Endodermal cell (in vitro differentiated cells): ENCODE measurements at regions not wholly inside any gene's neighbourhood (a gene's known extent, or its start where the extent isn't known, plus 50 kb on each side); places are given as distances from the start of the nearest gene placed in this dataset.

Experiments
- DNase-seq: peaks from one replicate; pipeline ENCODE4 v3.0.0-alpha.2; 2017
- H3K27ac ChIP-seq: 2 replicates; pipeline ENCODE4 v1.5.1; 2013; ENCODE audit warnings: mild to moderate bottlenecking, low read depth, low read length, moderate library complexity
- H3K27me3 ChIP-seq: 2 replicates; pipeline ENCODE4 v1.6.1; 2013; ENCODE audit warnings: mild to moderate bottlenecking, low read length, moderate library complexity; ENCODE audit not compliant: insufficient read depth, control insufficient read depth, poor library complexity, severe bottlenecking
- H3K36me3 ChIP-seq: 2 replicates; pipeline ENCODE4 v1.7.0; 2013; ENCODE audit warnings: mild to moderate bottlenecking, low read length, moderate library complexity; ENCODE audit not compliant: control insufficient read depth, insufficient read depth
- H3K4me1 ChIP-seq: one replicate; pipeline ENCODE4 v1.7.0; 2013; ENCODE audit warnings: low read length; ENCODE audit not compliant: control insufficient read depth, insufficient read depth
- H3K4me3 ChIP-seq: 2 replicates; pipeline ENCODE4 v1.5.1; 2013; ENCODE audit warnings: mild to moderate bottlenecking, low read length, moderate library complexity
- H3K9ac ChIP-seq: 2 replicates; pipeline ENCODE4 v1.6.1; 2013; ENCODE audit warnings: mild to moderate bottlenecking, low read length, moderate library complexity; ENCODE audit not compliant: poor library complexity, severe bottlenecking; ENCODE audit errors: extremely low read depth
- H3K9me3 ChIP-seq: 2 replicates; pipeline ENCODE4 v1.6.1; 2013; ENCODE audit warnings: mild to moderate bottlenecking, low read length, moderate library complexity; ENCODE audit not compliant: control insufficient read depth
- H3K27ac Mint-ChIP-seq: 2 replicates; pipeline ENCODE4 v1.8.0; 2020; ENCODE audit warnings: mixed read lengths
- H3K27me3 Mint-ChIP-seq: 2 replicates; pipeline ENCODE4 v1.8.0; 2021; ENCODE audit warnings: mild to moderate bottlenecking, mixed read lengths; ENCODE audit not compliant: insufficient read depth
- H3K36me3 Mint-ChIP-seq: 2 replicates; pipeline ENCODE4 v1.8.0; 2020; ENCODE audit warnings: low read depth, mixed read lengths
- H3K4me1 Mint-ChIP-seq: 2 replicates; pipeline ENCODE4 v1.8.0; 2020; ENCODE audit warnings: mixed read lengths
- H3K4me3 Mint-ChIP-seq: 2 replicates; pipeline ENCODE4 v1.8.0; 2020; ENCODE audit warnings: mild to moderate bottlenecking, moderate library complexity, mixed read lengths
- H3K9me3 Mint-ChIP-seq: 2 replicates; pipeline ENCODE4 v1.8.0; 2020; ENCODE audit warnings: mild to moderate bottlenecking, mixed read lengths
- CTCF ChIP-seq: fragments of 200-600 bp; sonication (generic); conservative IDR thresholded peaks from 2 replicates; pipeline ENCODE4 v1.5.0; 2021; ENCODE audit warnings: antibody characterized with exemption, mild to moderate bottlenecking
- WGBS, 2 experiments: methylation state at CpG; one replicate each; pipeline versions ENCODE4 v1.1.5 to v1.1.7; 2013; ENCODE audit warnings: missing lambda C conversion rate in 2 of 2, mixed read lengths in 1 of 2; ENCODE audit not compliant: insufficient coverage in 1 of 2, insufficient read length in 1 of 2; 5-methylcytosine and 5-hydroxymethylcytosine counted together

GRCh38 chr16:79500866-79501265 lies 99.7 kb downstream of the MAF start:
- WGBS, 2 experiments = 91 to 100% methylated on average over 2 of the region's 2 CpGs

GRCh38 chr16:79500286-79500685 lies 100.3 kb downstream of the MAF start:
- H3K36me3 ChIP-seq = no peaks in the 10 kb centered on the region
- Mint-ChIP-seq H3K9me3 (peaks cover 14% of the 10 kb centered on the region), H3K36me3 (no peaks in the 10 kb centered on the region), H3K4me3 (no peak overlapping the region), H3K27ac (no peak overlapping the region), H3K27me3 (peaks cover 4% of the 10 kb centered on the region), H3K4me1 (no peaks in the 10 kb centered on the region)
- no peaks in the 10 kb centered on the region for H3K9me3 ChIP-seq
- no peak overlapping the region for H3K4me3 ChIP-seq
- 92 to 94% methylated on average over 2 of the region's 2 CpGs for WGBS, 2 experiments
- no peak overlapping the region for H3K9ac ChIP-seq
- DNase-seq = no peak
- TF ChIP-seq CTCF = no peak
- H3K27ac ChIP-seq = no peak overlapping the region
- no peaks in the 10 kb centered on the region for H3K27me3 ChIP-seq
- no peaks in the 10 kb centered on the region for H3K4me1 ChIP-seq

More at GRCh38 chr16:79500866-79501265, 99.7 kb downstream of the MAF start:
- Mint-ChIP-seq H3K27me3 (peaks cover 4% of the 10 kb centered on the region), H3K4me3 (no peak overlapping the region), H3K4me1 (no peaks in the 10 kb centered on the region), H3K9me3 (peaks cover 8% of the 10 kb centered on the region), H3K27ac (no peak overlapping the region), H3K36me3 (no peaks in the 10 kb centered on the region)
- Histone ChIP-seq H3K9me3 (no peaks in the 10 kb centered on the region), H3K9ac (no peak overlapping the region), H3K36me3 (no peaks in the 10 kb centered on the region), H3K27ac (no peak overlapping the region), H3K27me3 (no peaks in the 10 kb centered on the region), H3K4me3 (no peak overlapping the region), H3K4me1 (no peaks in the 10 kb centered on the region)
- no peak for TF ChIP-seq CTCF
- no peak for DNase-seq

- Mint-ChIP-seq H3K27ac (no peak overlapping the region), H3K27me3 (peaks cover 4% of the 10 kb centered on the region), H3K36me3 (no peaks in the 10 kb centered on the region), H3K9me3 (peaks cover 16% of the 10 kb centered on the region), H3K4me3 (no peak overlapping the region), H3K4me1 (no peaks in the 10 kb centered on the region)
- no peak for TF ChIP-seq CTCF
- peaks cover 5% of the 10 kb centered on the region for H3K9me3 ChIP-seq
- WGBS, 2 experiments = 79 to 92% methylated on average over 1 of the region's 1 CpG
- H3K9ac ChIP-seq = no peak overlapping the region
- no peaks in the 10 kb centered on the region for H3K4me1 ChIP-seq
- H3K36me3 ChIP-seq = no peaks in the 10 kb centered on the region
- no peak for DNase-seq
- no peak overlapping the region for H3K27ac ChIP-seq
- no peak overlapping the region for H3K4me3 ChIP-seq
- no peaks in the 10 kb centered on the region for H3K27me3 ChIP-seq
Measured at GRCh38 chr16:79498928-79499327, 101.6 kb downstream of the MAF start.
